SK-N-SH (cell line): ENCODE measurements at regions not wholly inside any gene's neighbourhood (a gene's known extent, or its start where the extent isn't known, plus 50 kb on each side); places are given as distances from the start of the nearest gene placed in this dataset.

Source experiments
- CTCF ChIA-PET: fragments of 300-600, 350-600 bp; formaldehyde crosslinking; extraction: SDS; loops from one replicate; lab custom pipeline; 2021; lab: Yijun Ruan, JAX
- POLR2A ChIA-PET: fragments of 350-600 bp; sonication (Branson Sonifier 250); formaldehyde crosslinking; extraction: SDS; loops from one replicate; lab custom pipeline; 2020; ENCODE audit warnings: antibody characterized with exemption, inconsistent platforms; lab: Yijun Ruan, JAX
- DNase-seq: peaks from one replicate; pipeline ENCODE4 v3.0.0; 2012
- H2AFZ ChIP-seq: fragments of 200-600 bp; sonication (generic); 2 replicates; pipeline ENCODE4 v1.8.1; 2016; ENCODE audit warnings: antibody characterized with exemption, mild to moderate bottlenecking, low read depth
- H3F3A ChIP-seq: fragments of 200-600 bp; sonication (generic); replicated peaks from 2 replicates; pipeline ENCODE3; 2016; ENCODE audit warnings: antibody characterized with exemption, mild to moderate bottlenecking; ENCODE audit not compliant: insufficient read depth
- H3K27ac ChIP-seq, 2 experiments: fragments of 200-500 bp in 1 of 2; fragments of 200-600 bp in 1 of 2; sonication (Bioruptor generic) in 1 of 2; sonication (generic), shearing (Covaris generic) in 1 of 2; 2 replicates each; pipeline versions ENCODE4 v1.5.1 to v1.6.1; 2014 to 2016; ENCODE audit warnings: low read depth in 2 of 2, inconsistent platforms in 1 of 2, low read length in 1 of 2, mild to moderate bottlenecking in 1 of 2, mixed read lengths in 1 of 2
- H3K27me3 ChIP-seq: fragments of 200-600 bp; sonication (generic), shearing (Covaris generic); 2 replicates; pipeline ENCODE4 v1.6.1; 2016; ENCODE audit warnings: mixed run types; ENCODE audit not compliant: insufficient read depth
- H3K36me3 ChIP-seq, 2 experiments: fragments of 200-500 bp in 1 of 2; fragments of 200-600 bp in 1 of 2; sonication (Bioruptor generic) in 1 of 2; sonication (generic) in 1 of 2; replicated peaks in 1 of 2; 2 replicates each; pipeline versions ENCODE3 to v1.5.1; 2014 to 2016; ENCODE audit warnings: low read length in 1 of 2, mild to moderate bottlenecking in 1 of 2; ENCODE audit not compliant: insufficient read depth in 2 of 2, control insufficient read depth in 1 of 2
- H3K4me1 ChIP-seq, 2 experiments: fragments of 200-500 bp in 1 of 2; fragments of 200-600 bp in 1 of 2; sonication (Bioruptor generic) in 1 of 2; sonication (generic), shearing (Covaris generic) in 1 of 2; 2 replicates each; pipeline versions ENCODE4 v1.5.1 to v1.6.1; 2014 to 2016; ENCODE audit warnings: low read depth in 1 of 2, low read length in 1 of 2, mixed run types in 1 of 2; ENCODE audit not compliant: insufficient read depth in 2 of 2, control insufficient read depth in 1 of 2
- H3K4me2 ChIP-seq: fragments of 200-600 bp; sonication (generic), shearing (Covaris generic); 2 replicates; pipeline ENCODE4 v1.6.1; 2017; ENCODE audit warnings: mixed run types
- H3K4me3 ChIP-seq, 2 experiments: fragments of 200-500 bp in 1 of 2; fragments of 200-600 bp in 1 of 2; sonication (Bioruptor generic) in 1 of 2; sonication (generic), shearing (Covaris generic) in 1 of 2; 2 replicates each; pipeline versions ENCODE4 v1.5.1 to v1.8.1; 2014 to 2016; ENCODE audit warnings: low read depth in 2 of 2, inconsistent platforms in 1 of 2, low read length in 1 of 2, mild to moderate bottlenecking in 1 of 2, mixed read lengths in 1 of 2, moderate library complexity in 1 of 2
- H3K79me2 ChIP-seq: fragments of 200-600 bp; sonication (generic); 2 replicates; pipeline ENCODE4 v1.8.1; 2017; ENCODE audit warnings: mild to moderate bottlenecking; ENCODE audit not compliant: insufficient read depth
- H3K9ac ChIP-seq: fragments of 200-600 bp; sonication (generic); 2 replicates; pipeline ENCODE4 v1.6.1; 2017; ENCODE audit warnings: mixed run types
- H3K9me2 ChIP-seq: fragments of 200-600 bp; sonication (generic); 2 replicates; pipeline ENCODE4 v1.6.1; 2017; ENCODE audit warnings: mixed run types
- H3K9me3 ChIP-seq: fragments of 200-600 bp; sonication (generic); 2 replicates; pipeline ENCODE4 v1.6.1; 2017; ENCODE audit warnings: mixed run types, mild to moderate bottlenecking, moderate library complexity
- H4K20me1 ChIP-seq: fragments of 200-600 bp; sonication (generic); 2 replicates; pipeline ENCODE4 v1.6.1; 2017; ENCODE audit warnings: mild to moderate bottlenecking, mixed run types; ENCODE audit not compliant: insufficient read depth
- CHD2 ChIP-seq: fragments of 150-350 bp; IDR thresholded peaks from 2 replicates; pipeline ENCODE4 v1.6.1; 2018; ENCODE audit warnings: low read length; ENCODE audit not compliant: partially characterized antibody
- ELF1 ChIP-seq: IDR thresholded peaks from 2 replicates; pipeline ENCODE4 v1.4.0; 2012
- EZH2phosphoT487 ChIP-seq: fragments of 200-600 bp; sonication (generic); IDR thresholded peaks from 2 replicates; pipeline ENCODE4 v1.6.1; 2017; ENCODE audit warnings: low read depth, mixed run types, mild to moderate bottlenecking, antibody characterized with exemption, moderate library complexity, borderline replicate concordance
- FOXJ3 ChIP-seq: sonication (generic); formaldehyde crosslinking; IDR thresholded peaks from 2 replicates; pipeline ENCODE4 v1.5.1; 2020; ENCODE audit warnings: mild to moderate bottlenecking, missing genetic modification reagents
- FOXM1 ChIP-seq: IDR thresholded peaks from 2 replicates; pipeline ENCODE4 v1.4.0; 2012; ENCODE audit warnings: low read depth, mild to moderate bottlenecking
- GATA2 ChIP-seq: sonication (generic); formaldehyde crosslinking; IDR thresholded peaks from 2 replicates; pipeline ENCODE4 v1.5.0; 2020; ENCODE audit warnings: mild to moderate bottlenecking, missing genetic modification reagents
- MAX ChIP-seq: IDR thresholded peaks from 2 replicates; pipeline ENCODE4 v1.4.0; 2012; ENCODE audit warnings: low read depth
- MEF2A ChIP-seq: IDR thresholded peaks from 2 replicates; pipeline ENCODE4 v1.4.0; 2012; ENCODE audit warnings: low read depth, borderline replicate concordance
- NFIC ChIP-seq: IDR thresholded peaks from 2 replicates; pipeline ENCODE4 v1.4.0; 2012; ENCODE audit warnings: borderline replicate concordance
- PBX3 ChIP-seq: IDR thresholded peaks from 2 replicates; pipeline ENCODE4; 2012
- RAD21 ChIP-seq: IDR thresholded peaks from 2 replicates; pipeline ENCODE4 v1.6.1; 2012; ENCODE audit warnings: mild to moderate bottlenecking, low read length
- RCOR1 ChIP-seq: fragments of 150-350 bp; IDR thresholded peaks from 2 replicates; pipeline ENCODE4 v1.6.1; 2017; ENCODE audit warnings: antibody characterized with exemption, low read length
- REST ChIP-seq: IDR thresholded peaks from 2 replicates; pipeline ENCODE4 v1.6.1; 2012; ENCODE audit warnings: mild to moderate bottlenecking, low read depth, low read length, moderate library complexity
- RXRA ChIP-seq: IDR thresholded peaks from 2 replicates; pipeline ENCODE4 v1.4.0; 2012; ENCODE audit warnings: low read depth, mild to moderate bottlenecking, borderline replicate concordance
- SMC3 ChIP-seq: IDR thresholded peaks from 2 replicates; pipeline ENCODE4 v1.6.1; 2012; ENCODE audit warnings: low read depth, low read length, improper control_type of control experiment
- USF1 ChIP-seq: IDR thresholded peaks from 2 replicates; pipeline ENCODE4 v1.4.0; 2012; ENCODE audit warnings: low read depth, borderline replicate concordance
- WGBS: methylation state at CpG from one replicate; pipeline ENCODE4 v1.1.6; 2017; ENCODE audit warnings: low lambda C conversion rate; 5-methylcytosine and 5-hydroxymethylcytosine counted together

- POLR2A ChIA-PET = no interaction called here
- Histone ChIP-seq H3K4me2 (no peak overlapping the region), H3K79me2 (no peaks in the 10 kb centered on the region), H3K36me3 (no peaks in the 10 kb centered on the region), H3F3A (no peaks in the 10 kb centered on the region), H3K9ac (no peak overlapping the region), H3K9me3 (no peaks in the 10 kb centered on the region), H2AFZ (no peak overlapping the region), H3K27me3 (no peaks in the 10 kb centered on the region), H3K4me3 (no peak overlapping the region), H3K4me1 (no peaks in the 10 kb centered on the region), H3K9me2 (no peaks in the 10 kb centered on the region), H3K27ac (no peak overlapping the region), H4K20me1 (no peaks in the 10 kb centered on the region)
- CTCF ChIA-PET = no interaction called here
- DNase-seq = no peak
- WGBS = 13% methylated on average over 2 of the region's 2 CpGs
- TF ChIP-seq EZH2phosphoT487 = no peak
- TF ChIP-seq GATA2 (CRISPR knock-in tag) = no peak
Observed at GRCh38 chr5:155649666-155650065, 636.1 kb downstream of the KIF4B start.

- Histone ChIP-seq H3K9me2 (no peaks in the 10 kb centered on the region), H3F3A (no peaks in the 10 kb centered on the region), H3K9me3 (no peaks in the 10 kb centered on the region), H3K4me1 (peaks cover 0 to 2% of the 10 kb centered on the region in 2 experiments; a peak in 1 of 4 replicates), H3K4me2 (no peak overlapping the region), H3K27ac (no peak overlapping the region), H3K9ac (no peak overlapping the region), H3K36me3 (no peaks in the 10 kb centered on the region), H3K27me3 (no peaks in the 10 kb centered on the region), H3K4me3 (no peak overlapping the region), H3K79me2 (no peaks in the 10 kb centered on the region), H2AFZ (no peak overlapping the region), H4K20me1 (no peaks in the 10 kb centered on the region)
- DNase-seq = peak; percentile 9
- POLR2A ChIA-PET = no interaction called here
- WGBS = 8% methylated on average over 2 of the region's 2 CpGs
- TF ChIP-seq RAD21 (peak; percentile 26; the same call in 1 of the 2 replicates), ELF1 (no peak), FOXM1 (no peak), RXRA (no peak), USF1 (no peak), PBX3 (no peak), CHD2 (no peak), NFIC (no peak), MEF2A (no peak), FOXJ3 (no peak), MAX (no peak), GATA2 (CRISPR knock-in tag) (peak; percentile 80), SMC3 (no peak), REST (no peak), RCOR1 (0 out of 2 replicates have a peak, but pooled peaks have one; percentile 28)
- CTCF ChIA-PET = interaction anchor here (0.8 to 2.0 kb wide), 4 partner anchors 9 to 45 kb away, joined by 3 to 5 read pairs (median 3); no protein-coding TSS in a partner anchor
Observed at GRCh38 chr5:155655569-155655968, 642.0 kb downstream of the KIF4B start.
